Uterus (tissue), 2 donors: ENCODE measurements at regions not wholly inside any gene's neighbourhood (a gene's known extent, or its start where the extent isn't known, plus 50 kb on each side); places are given as distances from the start of the nearest gene placed in this dataset.

Experiments used
- CTCF ChIP-seq, 4 experiments: fragments of 200-600 bp in 2 of 4; fragments of 450-650 bp in 2 of 4; sonication (generic) in 2 of 4; IDR thresholded peaks; one replicate each; pipeline ENCODE4 v1.5.1; 2016 to 2019; ENCODE audit warnings: antibody characterized with exemption in 4 of 4, mild to moderate bottlenecking in 2 of 4, moderate library complexity in 1 of 4
- POLR2A ChIP-seq, 2 donors: fragments of 450-650 bp; IDR thresholded peaks; one replicate each; pipeline ENCODE4 v1.6.1; 2016; ENCODE audit warnings: antibody characterized with exemption in 2 of 2, mild to moderate bottlenecking in 1 of 2, moderate library complexity in 1 of 2

DNA sequence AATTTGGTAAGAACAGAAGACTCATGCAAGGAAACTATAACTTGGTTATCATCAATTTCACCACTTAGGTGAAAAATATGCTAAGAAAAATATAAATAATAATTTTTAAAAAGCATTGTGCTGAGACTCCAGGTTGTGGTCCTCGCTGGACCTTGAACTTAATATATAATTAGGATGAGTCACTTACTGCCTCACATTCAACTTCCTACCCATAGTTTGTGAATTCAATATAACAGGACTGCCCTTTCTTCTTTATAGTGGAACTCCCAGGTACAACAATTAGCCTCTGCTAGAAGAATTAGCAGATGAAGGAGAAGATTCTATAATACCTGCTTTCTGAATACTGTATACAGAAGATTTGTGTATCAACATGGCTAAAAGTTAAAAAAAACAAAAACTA lies 149.1 kb upstream of the SPRED1 start:
- TF ChIP-seq POLR2A (IDR thresholded peaks at IDR 0.05) (no peak), CTCF (IDR thresholded peaks at IDR 0.05) (no peak)
